ENCODE measurements at regions not wholly inside any gene's neighbourhood (a gene's known extent, or its start where the extent isn't known, plus 50 kb on each side); places are given as distances from the start of the nearest gene placed in this dataset.
"Not testable (repeated sequence)": the region's sequence is repeated elsewhere in the genome, so short reads cannot be mapped to it uniquely, and the experiment has no call there.

GRCh38 chr18:54662986-54663385 lies 71.9 kb downstream of the DYNAP start:
- TF ChIP-seq CTCF (IDR thresholded peaks at IDR 0.05; ENCODE audit: low read depth, low read length), result no peak
- no peak overlapping the region for H3K4me3 ChIP-seq (ENCODE audit: low read depth, low read length)

- H3K4me3 ChIP-seq (ENCODE audit: low read depth, low read length), result not testable (repeated sequence)
Measured at GRCh38 chr18:54669701-54670100, 78.7 kb downstream of the DYNAP start.

GRCh38 chr18:54671291-54671881 lies 80.3 kb downstream of the DYNAP start:
- no peak overlapping the region for H3K4me3 ChIP-seq (ENCODE audit: low read depth, low read length)
- TF ChIP-seq CTCF (IDR thresholded peaks at IDR 0.05; ENCODE audit: low read depth, low read length), result no peak

GRCh38 chr18:54672109-54672508 lies 81.1 kb downstream of the DYNAP start:
- no peak overlapping the region for H3K4me3 ChIP-seq (ENCODE audit: low read depth, low read length)
- no peak for TF ChIP-seq CTCF (IDR thresholded peaks at IDR 0.05; ENCODE audit: low read depth, low read length)

- no peak overlapping the region for H3K4me3 ChIP-seq (ENCODE audit: low read depth, low read length)
- TF ChIP-seq CTCF (IDR thresholded peaks at IDR 0.05; ENCODE audit: low read depth, low read length), result no peak
Measured at GRCh38 chr18:54672846-54673475, 81.9 kb downstream of the DYNAP start.

GRCh38 chr18:54673936-54674335 lies 82.9 kb downstream of the DYNAP start:
- TF ChIP-seq CTCF (IDR thresholded peaks at IDR 0.05; ENCODE audit: low read depth, low read length), result no peak
- no peak overlapping the region for H3K4me3 ChIP-seq (ENCODE audit: low read depth, low read length)

GRCh38 chr18:54675076-54675475 lies 84.0 kb downstream of the DYNAP start:
- no peak for TF ChIP-seq CTCF (IDR thresholded peaks at IDR 0.05; ENCODE audit: low read depth, low read length)
- no peak overlapping the region for H3K4me3 ChIP-seq (ENCODE audit: low read depth, low read length)

All from WI38 (cell line).